Left ventricle myocardium inferior (tissue), 1 donor: ENCODE measurements at regions not wholly inside any gene's neighbourhood (a gene's known extent, or its start where the extent isn't known, plus 50 kb on each side); places are given as distances from the start of the nearest gene placed in this dataset.

ENCODE experiments used
- DNase-seq: peaks from one replicate; pipeline ENCODE4 v3.0.0-alpha.2; 2020
- H3K27ac ChIP-seq: fragments of 200-600 bp; replicated peaks from 2 replicates; pipeline ENCODE4 v1.8.0; 2021
- H3K27me3 ChIP-seq: fragments of 200-600 bp; 2 replicates; pipeline ENCODE4 v1.8.0; 2021; ENCODE audit warnings: low read depth
- H3K36me3 ChIP-seq: fragments of 200-600 bp; 2 replicates; pipeline ENCODE4 v1.8.0; 2021
- H3K4me1 ChIP-seq: fragments of 200-600 bp; 2 replicates; pipeline ENCODE4 v1.8.0; 2021
- H3K4me3 ChIP-seq: fragments of 200-600 bp; 2 replicates; pipeline ENCODE4 v1.8.0; 2021; ENCODE audit warnings: mild to moderate bottlenecking, moderate library complexity
- H3K9me3 ChIP-seq: fragments of 200-600 bp; replicated peaks from 2 replicates; pipeline ENCODE4 v1.8.0; 2021
- intact Hi-C: fragments of 100-400 bp; cut with micrococcal nuclease; formaldehyde crosslinking; loops from one replicate; pipeline ENCODE4 v1.11.0; 2022
- TF ChIP-seq, protein P1 (sequence below): fragments of 200-600 bp; IDR thresholded peaks from 2 replicates; pipeline ENCODE4 v1.8.0; 2021; ENCODE audit warnings: antibody characterized with exemption, mild to moderate bottlenecking, borderline replicate concordance
- donor health status: DM: no; HTN: yes; CAD: no; lungs with severe emphysema.

DNA sequence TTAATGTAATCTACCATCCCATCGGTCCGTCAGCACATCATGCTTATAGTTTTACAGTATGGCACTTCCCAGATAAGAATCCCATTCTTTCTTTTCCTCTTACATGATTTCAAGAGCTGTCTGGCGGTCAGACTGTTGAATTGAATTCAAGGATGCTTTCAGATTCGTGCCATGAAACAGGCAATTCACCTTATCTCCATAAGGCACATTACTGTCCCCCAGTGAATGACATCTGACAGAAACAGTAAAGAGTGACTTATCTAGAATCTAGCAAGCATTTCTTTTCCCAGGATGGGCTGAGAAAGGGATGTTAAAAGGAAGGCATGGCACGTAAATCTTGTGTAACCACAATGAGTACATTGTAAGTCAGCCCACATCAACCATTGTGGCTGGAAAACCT is 61.1 kb upstream of the SEM1 start:
- DNase-seq = no peak
- Histone ChIP-seq H3K4me3 (no peak overlapping the region), H3K4me1 (no peaks in the 10 kb centered on the region), H3K36me3 (no peaks in the 10 kb centered on the region), H3K27me3 (peaks cover 36% of the 10 kb centered on the region), H3K27ac (no peak overlapping the region), H3K9me3 (peaks cover 4% of the 10 kb centered on the region)
- TF ChIP-seq, protein P1, sequence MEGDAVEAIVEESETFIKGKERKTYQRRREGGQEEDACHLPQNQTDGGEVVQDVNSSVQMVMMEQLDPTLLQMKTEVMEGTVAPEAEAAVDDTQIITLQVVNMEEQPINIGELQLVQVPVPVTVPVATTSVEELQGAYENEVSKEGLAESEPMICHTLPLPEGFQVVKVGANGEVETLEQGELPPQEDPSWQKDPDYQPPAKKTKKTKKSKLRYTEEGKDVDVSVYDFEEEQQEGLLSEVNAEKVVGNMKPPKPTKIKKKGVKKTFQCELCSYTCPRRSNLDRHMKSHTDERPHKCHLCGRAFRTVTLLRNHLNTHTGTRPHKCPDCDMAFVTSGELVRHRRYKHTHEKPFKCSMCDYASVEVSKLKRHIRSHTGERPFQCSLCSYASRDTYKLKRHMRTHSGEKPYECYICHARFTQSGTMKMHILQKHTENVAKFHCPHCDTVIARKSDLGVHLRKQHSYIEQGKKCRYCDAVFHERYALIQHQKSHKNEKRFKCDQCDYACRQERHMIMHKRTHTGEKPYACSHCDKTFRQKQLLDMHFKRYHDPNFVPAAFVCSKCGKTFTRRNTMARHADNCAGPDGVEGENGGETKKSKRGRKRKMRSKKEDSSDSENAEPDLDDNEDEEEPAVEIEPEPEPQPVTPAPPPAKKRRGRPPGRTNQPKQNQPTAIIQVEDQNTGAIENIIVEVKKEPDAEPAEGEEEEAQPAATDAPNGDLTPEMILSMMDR = no peak
- intact Hi-C loops = no loop called here

DNA sequence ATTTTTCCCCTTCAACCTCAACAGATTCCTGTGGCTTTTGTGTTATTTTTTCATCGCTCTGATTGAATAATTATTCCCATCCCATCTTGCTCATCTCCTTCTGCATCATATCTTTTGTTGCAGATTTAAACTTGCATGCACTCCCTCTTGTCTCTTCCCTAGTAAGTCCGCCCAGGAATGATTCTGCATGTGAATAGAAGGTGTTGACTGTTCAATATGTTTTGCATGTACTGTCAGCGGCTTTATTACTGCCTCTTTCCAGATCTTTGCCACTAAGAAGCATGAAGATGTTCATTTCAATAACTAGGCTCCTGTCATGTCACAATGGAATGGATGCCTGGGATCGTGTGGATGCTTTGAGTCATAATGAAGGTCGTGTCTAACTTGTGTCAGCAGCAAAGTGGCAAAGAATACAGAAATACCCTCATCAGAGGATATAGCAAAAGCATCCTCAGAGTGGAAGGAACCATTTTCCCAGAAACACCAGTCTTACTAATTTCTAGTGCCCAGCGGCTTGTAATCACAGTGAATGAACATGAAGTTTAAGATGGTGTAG is 62.6 kb upstream of the SEM1 start:
- intact Hi-C loops = no loop called here
- TF ChIP-seq, protein P1 = no peak

DNA sequence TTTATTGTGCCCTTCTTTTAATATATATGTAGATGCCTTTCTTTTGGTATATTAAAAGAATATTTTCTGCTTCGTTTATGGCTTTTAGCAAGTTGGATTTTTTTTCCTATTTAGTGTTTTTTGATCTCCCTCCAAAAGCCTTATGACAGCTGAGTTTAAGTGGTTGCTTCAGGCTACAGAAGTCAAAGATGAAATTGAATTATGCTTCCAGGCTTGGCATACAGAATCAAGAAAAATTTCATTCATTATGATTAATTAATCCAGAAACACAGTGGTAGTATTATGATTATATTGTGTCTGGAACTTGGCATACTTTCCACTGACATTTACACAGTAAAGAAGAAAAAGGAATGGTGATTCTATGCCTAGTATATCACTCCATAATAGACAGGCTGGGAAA is 63.8 kb upstream of the SEM1 start:
- Histone ChIP-seq H3K4me1 (no peaks in the 10 kb centered on the region), H3K4me3 (no peak overlapping the region), H3K9me3 (peaks cover 4% of the 10 kb centered on the region), H3K36me3 (no peaks in the 10 kb centered on the region), H3K27me3 (peaks cover 48% of the 10 kb centered on the region), H3K27ac (no peak overlapping the region)
- no peak for DNase-seq
- intact Hi-C loops = no loop called here
- TF ChIP-seq, protein P1 = no peak

More for the DNA sequence above, 62.6 kb upstream of the SEM1 start:
- Histone ChIP-seq H3K36me3 (no peaks in the 10 kb centered on the region), H3K4me1 (no peaks in the 10 kb centered on the region), H3K27me3 (peaks cover 45% of the 10 kb centered on the region), H3K9me3 (peaks cover 4% of the 10 kb centered on the region), H3K4me3 (no peak overlapping the region), H3K27ac (no peak overlapping the region)
- no peak for DNase-seq

DNA sequence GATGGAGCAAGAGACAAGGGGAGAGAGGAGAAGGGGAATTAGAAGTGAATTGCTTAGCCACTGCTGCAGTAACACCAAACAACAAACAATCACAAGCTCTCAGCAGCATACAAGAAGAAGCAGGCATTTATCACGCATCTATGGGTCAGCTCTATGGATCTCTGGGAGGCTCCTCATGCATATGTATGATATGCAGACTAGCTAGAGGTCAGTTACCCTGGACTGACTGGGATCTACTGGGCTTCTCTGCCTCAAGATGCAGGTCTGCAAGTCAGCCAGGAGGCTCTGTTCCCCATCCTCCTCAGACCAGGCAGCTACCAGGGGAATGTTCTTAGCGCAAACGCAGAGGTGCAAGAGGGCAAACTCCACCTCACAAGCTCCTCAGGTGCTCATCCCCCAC is 64.7 kb upstream of the SEM1 start:
- TF ChIP-seq, protein P1 = no peak
- Histone ChIP-seq H3K27me3 (peaks cover 48% of the 10 kb centered on the region), H3K36me3 (no peaks in the 10 kb centered on the region), H3K27ac (no peak overlapping the region), H3K4me3 (no peak overlapping the region), H3K4me1 (no peaks in the 10 kb centered on the region), H3K9me3 (no peaks in the 10 kb centered on the region)
- DNase-seq = no peak
- intact Hi-C loops = no loop called here

DNA sequence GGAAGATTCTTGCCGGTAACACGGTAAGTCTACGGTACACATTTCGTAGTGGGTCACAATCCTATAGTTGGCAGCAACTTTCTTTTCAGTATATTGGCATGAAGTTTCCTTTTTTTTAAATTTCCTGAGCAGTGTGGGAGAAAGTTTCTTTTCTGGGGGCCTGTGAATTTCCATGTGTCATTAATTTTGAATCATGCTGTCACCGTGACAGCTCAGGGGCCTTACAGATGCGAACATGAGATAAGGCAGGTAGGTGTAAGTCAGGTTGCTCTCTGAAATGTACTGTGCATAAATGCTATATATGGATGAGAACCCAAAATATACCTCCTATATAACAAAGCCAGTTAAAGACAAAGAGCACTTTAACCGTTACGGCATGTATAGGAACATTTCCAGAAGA is 65.4 kb upstream of the SEM1 start:
- TF ChIP-seq, protein P1 = no peak
- intact Hi-C loops = no loop called here
- Histone ChIP-seq H3K27me3 (peaks cover 48% of the 10 kb centered on the region), H3K27ac (no peak overlapping the region), H3K36me3 (no peaks in the 10 kb centered on the region), H3K4me1 (no peaks in the 10 kb centered on the region), H3K4me3 (no peak overlapping the region), H3K9me3 (no peaks in the 10 kb centered on the region)
- DNase-seq = no peak
